ENCODE measurements at regions not wholly inside any gene's neighbourhood (a gene's known extent, or its start where the extent isn't known, plus 50 kb on each side); places are given as distances from the start of the nearest gene placed in this dataset.

DNA sequence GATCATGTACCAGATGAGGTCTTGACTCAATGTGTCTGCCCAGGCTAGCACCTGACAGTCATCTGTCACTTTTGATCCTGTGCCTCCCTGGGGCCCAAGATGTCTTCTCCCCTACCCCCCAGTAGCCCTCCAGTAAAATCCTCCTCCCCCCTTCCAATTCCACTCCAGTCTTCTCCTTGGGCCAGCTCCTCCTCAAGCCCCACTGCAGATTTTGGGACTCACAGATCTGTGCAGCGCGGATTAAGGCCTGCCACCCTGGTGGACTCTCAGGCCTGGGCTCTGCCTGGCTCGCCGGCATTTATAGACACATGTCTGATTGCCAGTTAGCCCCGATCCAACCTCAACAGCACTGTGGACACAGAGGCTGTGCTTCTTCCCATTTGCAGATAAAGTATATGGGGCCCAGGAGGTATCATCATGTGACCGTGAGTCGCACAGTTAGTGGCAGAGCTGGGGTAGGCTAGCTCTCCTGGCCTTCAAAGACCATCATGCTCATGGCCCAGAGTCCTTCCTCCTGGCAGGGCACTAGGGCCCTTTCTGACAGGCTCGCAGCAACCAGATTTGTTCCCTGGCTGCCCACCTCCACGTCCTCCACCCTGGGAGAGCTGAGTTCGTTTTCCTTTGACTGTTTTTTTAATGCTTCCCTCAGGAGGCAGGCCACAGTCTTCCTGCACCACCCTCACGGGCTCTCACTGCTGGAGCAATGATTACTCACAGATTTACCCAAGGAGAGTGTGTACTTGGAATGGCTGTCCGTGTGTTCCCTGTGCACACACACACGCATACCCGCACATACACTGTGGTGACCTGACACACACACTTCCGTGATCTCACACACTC, 98.3 kb upstream of the DIO3 start:
- ChIA-PET CTCF (no interaction called here), RAD21 (ENCODE audit: low non-redundant PET in 1 of 2, low total read pairs in 2 of 2, uncharacterized antibody in 2 of 2, unreplicated experiment in 2 of 2) (no interaction called here), POLR2A (no interaction called here)
- Histone ChIP-seq H3K79me2 (ENCODE audit: insufficient read depth, low read length) (no peaks in the 10 kb centered on the region), H3K27me3 (ENCODE audit: insufficient read depth, low read length) (no peaks in the 10 kb centered on the region), H3K4me2 (ENCODE audit: low read length) (no peak overlapping the region), H3K4me3 (replicated peaks in 1 of 2; ENCODE audit: low read depth in 1 of 2, low read length in 2 of 2) (no peak overlapping the region), H2AFZ (ENCODE audit: low read depth, low read length, poor library complexity, severe bottlenecking) (no peak overlapping the region), H3K9me2 (ENCODE audit: insufficient read depth) (no peaks in the 10 kb centered on the region), H3K9ac (ENCODE audit: low read length) (no peak overlapping the region), H3K9me3 (ENCODE audit: control insufficient read depth in 1 of 2, insufficient read depth in 1 of 2, low read depth in 1 of 2, low read length in 2 of 2) (no peaks in the 10 kb centered on the region), H4K20me1 (ENCODE audit: insufficient read depth) (no peaks in the 10 kb centered on the region), H3K36me3 (ENCODE audit: control insufficient read depth in 1 of 2, insufficient read depth in 2 of 2, low read length in 2 of 2) (no peaks in the 10 kb centered on the region), H3K27ac (ENCODE audit: low read depth, low read length) (no peak overlapping the region), H3K4me1 (ENCODE audit: control insufficient read depth in 1 of 2, insufficient read depth in 2 of 2, low read length in 2 of 2) (peaks cover 0 to 3% of the 10 kb centered on the region in 2 experiments; a peak in 1 of 4 replicates)
- no peak for TF ChIP-seq CBX3 (IDR thresholded peaks at IDR 0.05; ENCODE audit: low read depth)
- no peak for TF ChIP-seq ZFX (IDR thresholded peaks at IDR 0.05)
- no peak for TF ChIP-seq ZNF274 (IDR thresholded peaks at IDR 0.05; ENCODE audit: low read depth, low read length)
- no peak for TF ChIP-seq EGR1 (IDR thresholded peaks at IDR 0.05; ENCODE audit: low read depth)
- no peak for TF ChIP-seq JUND (IDR thresholded peaks at IDR 0.05)
- TF ChIP-seq, protein P1, sequence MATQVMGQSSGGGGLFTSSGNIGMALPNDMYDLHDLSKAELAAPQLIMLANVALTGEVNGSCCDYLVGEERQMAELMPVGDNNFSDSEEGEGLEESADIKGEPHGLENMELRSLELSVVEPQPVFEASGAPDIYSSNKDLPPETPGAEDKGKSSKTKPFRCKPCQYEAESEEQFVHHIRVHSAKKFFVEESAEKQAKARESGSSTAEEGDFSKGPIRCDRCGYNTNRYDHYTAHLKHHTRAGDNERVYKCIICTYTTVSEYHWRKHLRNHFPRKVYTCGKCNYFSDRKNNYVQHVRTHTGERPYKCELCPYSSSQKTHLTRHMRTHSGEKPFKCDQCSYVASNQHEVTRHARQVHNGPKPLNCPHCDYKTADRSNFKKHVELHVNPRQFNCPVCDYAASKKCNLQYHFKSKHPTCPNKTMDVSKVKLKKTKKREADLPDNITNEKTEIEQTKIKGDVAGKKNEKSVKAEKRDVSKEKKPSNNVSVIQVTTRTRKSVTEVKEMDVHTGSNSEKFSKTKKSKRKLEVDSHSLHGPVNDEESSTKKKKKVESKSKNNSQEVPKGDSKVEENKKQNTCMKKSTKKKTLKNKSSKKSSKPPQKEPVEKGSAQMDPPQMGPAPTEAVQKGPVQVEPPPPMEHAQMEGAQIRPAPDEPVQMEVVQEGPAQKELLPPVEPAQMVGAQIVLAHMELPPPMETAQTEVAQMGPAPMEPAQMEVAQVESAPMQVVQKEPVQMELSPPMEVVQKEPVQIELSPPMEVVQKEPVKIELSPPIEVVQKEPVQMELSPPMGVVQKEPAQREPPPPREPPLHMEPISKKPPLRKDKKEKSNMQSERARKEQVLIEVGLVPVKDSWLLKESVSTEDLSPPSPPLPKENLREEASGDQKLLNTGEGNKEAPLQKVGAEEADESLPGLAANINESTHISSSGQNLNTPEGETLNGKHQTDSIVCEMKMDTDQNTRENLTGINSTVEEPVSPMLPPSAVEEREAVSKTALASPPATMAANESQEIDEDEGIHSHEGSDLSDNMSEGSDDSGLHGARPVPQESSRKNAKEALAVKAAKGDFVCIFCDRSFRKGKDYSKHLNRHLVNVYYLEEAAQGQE (IDR thresholded peaks at IDR 0.05; ENCODE audit: low read depth), result no peak
- TF ChIP-seq, protein P2, sequence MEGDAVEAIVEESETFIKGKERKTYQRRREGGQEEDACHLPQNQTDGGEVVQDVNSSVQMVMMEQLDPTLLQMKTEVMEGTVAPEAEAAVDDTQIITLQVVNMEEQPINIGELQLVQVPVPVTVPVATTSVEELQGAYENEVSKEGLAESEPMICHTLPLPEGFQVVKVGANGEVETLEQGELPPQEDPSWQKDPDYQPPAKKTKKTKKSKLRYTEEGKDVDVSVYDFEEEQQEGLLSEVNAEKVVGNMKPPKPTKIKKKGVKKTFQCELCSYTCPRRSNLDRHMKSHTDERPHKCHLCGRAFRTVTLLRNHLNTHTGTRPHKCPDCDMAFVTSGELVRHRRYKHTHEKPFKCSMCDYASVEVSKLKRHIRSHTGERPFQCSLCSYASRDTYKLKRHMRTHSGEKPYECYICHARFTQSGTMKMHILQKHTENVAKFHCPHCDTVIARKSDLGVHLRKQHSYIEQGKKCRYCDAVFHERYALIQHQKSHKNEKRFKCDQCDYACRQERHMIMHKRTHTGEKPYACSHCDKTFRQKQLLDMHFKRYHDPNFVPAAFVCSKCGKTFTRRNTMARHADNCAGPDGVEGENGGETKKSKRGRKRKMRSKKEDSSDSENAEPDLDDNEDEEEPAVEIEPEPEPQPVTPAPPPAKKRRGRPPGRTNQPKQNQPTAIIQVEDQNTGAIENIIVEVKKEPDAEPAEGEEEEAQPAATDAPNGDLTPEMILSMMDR (IDR thresholded peaks at IDR 0.05 in 2 of 3, conservative IDR thresholded peaks at IDR 0.05 in 1 of 3; ENCODE audit: borderline replicate concordance in 1 of 3, insufficient read depth in 1 of 3, low read depth in 2 of 3, low read length in 2 of 3), result no peak
- intact Hi-C loops (cut with micrococcal nuclease), result no loop called here
- no peak for DNase-seq (ENCODE audit: low read depth, low spot score)
- ATAC-seq, result no peak
- no TSS peak for BruUV-seq (replicated peaks)
